22Rv1 (cell line): ENCODE measurements at regions not wholly inside any gene's neighbourhood (a gene's known extent, or its start where the extent isn't known, plus 50 kb on each side); places are given as distances from the start of the nearest gene placed in this dataset.

Experiments used
- ZFX ChIP-seq: fragments of 450-650 bp; IDR thresholded peaks from 2 replicates; pipeline ENCODE4 v1.6.1; 2017; ENCODE audit warnings: antibody characterized with exemption, borderline replicate concordance
- TF ChIP-seq, protein P1 (sequence below): fragments of 450-650 bp; IDR thresholded peaks from 2 replicates; pipeline ENCODE4 v1.5.1; 2017; ENCODE audit warnings: mild to moderate bottlenecking

DNA sequence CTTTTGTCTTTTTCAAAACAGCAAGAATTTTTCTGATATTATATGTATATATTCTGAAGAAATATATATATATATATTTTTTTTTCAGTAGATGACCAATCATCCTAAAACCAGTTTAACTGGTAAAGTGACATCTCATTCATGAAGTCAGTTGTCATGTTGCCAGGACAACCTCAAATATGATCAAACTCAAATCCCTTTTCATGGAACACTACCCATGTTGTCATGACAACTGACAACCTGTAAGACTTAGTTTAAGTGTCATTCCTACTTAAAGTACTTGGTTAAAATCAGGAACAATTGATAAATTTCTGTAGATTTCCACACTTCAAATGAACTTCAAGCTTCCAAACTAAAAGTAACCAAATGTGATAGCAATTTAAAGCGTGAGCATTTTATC lies 101.8 kb upstream of the ERBB4 start:
- TF ChIP-seq, protein P1, sequence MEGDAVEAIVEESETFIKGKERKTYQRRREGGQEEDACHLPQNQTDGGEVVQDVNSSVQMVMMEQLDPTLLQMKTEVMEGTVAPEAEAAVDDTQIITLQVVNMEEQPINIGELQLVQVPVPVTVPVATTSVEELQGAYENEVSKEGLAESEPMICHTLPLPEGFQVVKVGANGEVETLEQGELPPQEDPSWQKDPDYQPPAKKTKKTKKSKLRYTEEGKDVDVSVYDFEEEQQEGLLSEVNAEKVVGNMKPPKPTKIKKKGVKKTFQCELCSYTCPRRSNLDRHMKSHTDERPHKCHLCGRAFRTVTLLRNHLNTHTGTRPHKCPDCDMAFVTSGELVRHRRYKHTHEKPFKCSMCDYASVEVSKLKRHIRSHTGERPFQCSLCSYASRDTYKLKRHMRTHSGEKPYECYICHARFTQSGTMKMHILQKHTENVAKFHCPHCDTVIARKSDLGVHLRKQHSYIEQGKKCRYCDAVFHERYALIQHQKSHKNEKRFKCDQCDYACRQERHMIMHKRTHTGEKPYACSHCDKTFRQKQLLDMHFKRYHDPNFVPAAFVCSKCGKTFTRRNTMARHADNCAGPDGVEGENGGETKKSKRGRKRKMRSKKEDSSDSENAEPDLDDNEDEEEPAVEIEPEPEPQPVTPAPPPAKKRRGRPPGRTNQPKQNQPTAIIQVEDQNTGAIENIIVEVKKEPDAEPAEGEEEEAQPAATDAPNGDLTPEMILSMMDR, result no peak
- no peak for TF ChIP-seq ZFX
